GM12865 (cell line): ENCODE measurements at regions not wholly inside any gene's neighbourhood (a gene's known extent, or its start where the extent isn't known, plus 50 kb on each side); places are given as distances from the start of the nearest gene placed in this dataset.

ENCODE experiments used
- DNase-seq: peaks from one replicate; pipeline ENCODE4 v3.0.0; 2010; ENCODE audit warnings: low read depth
- H3K4me3 ChIP-seq: 2 replicates; pipeline ENCODE4 v1.5.1; 2011; ENCODE audit warnings: mild to moderate bottlenecking, low read depth, low read length, control low read depth
- TF ChIP-seq, protein P1 (sequence below): IDR thresholded peaks from 2 replicates; pipeline ENCODE4 v1.5.1; 2011; ENCODE audit warnings: low read length, control low read depth, low read depth, inconsistent platforms; ENCODE audit not compliant: insufficient read depth; ENCODE audit errors: missing control alignments

DNA sequence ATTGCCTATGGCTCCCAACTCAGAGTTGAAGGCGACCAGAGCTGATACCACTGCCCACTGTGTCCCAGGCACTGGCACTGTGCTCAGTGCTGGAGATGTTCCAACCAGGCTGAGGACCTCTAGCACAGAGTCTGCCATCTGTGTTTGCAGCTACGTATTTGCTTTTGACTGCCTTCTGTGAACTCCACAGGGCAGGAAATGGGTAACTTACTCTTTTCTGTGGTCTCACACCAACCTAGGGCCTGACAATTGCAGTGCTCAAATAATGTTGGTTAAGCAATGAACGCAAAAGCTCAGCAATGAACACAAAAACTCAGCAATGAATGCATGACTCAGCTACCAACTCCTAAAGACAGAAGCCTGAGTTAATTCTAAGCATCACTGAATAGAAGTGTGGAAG lies 202.8 kb downstream of the NUAK1 start:
- no peak overlapping the region for H3K4me3 ChIP-seq
- no peak for DNase-seq
- TF ChIP-seq, protein P1, sequence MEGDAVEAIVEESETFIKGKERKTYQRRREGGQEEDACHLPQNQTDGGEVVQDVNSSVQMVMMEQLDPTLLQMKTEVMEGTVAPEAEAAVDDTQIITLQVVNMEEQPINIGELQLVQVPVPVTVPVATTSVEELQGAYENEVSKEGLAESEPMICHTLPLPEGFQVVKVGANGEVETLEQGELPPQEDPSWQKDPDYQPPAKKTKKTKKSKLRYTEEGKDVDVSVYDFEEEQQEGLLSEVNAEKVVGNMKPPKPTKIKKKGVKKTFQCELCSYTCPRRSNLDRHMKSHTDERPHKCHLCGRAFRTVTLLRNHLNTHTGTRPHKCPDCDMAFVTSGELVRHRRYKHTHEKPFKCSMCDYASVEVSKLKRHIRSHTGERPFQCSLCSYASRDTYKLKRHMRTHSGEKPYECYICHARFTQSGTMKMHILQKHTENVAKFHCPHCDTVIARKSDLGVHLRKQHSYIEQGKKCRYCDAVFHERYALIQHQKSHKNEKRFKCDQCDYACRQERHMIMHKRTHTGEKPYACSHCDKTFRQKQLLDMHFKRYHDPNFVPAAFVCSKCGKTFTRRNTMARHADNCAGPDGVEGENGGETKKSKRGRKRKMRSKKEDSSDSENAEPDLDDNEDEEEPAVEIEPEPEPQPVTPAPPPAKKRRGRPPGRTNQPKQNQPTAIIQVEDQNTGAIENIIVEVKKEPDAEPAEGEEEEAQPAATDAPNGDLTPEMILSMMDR: no peak

DNA sequence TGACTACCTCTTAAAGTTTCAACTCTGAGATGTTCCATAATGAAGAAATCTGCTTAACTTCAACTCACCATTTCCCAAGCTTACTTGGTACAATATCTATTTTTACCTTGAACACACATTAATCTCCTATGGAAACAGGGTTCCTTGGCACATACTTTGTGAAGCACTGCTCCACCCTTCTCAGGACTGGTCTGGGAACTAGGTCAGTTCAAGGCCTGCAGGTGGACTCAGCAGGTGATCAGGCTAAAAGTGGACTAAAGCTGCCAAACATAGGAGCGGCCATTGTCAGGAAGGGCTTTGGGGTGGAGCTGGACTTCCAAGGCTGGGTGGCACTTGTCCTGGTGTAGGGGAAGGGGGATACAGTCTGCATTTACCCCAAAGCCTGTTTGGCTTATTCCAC lies 202.3 kb downstream of the NUAK1 start:
- H3K4me3 ChIP-seq: no peak overlapping the region
- no peak for DNase-seq
- TF ChIP-seq, protein P1: no peak

DNA sequence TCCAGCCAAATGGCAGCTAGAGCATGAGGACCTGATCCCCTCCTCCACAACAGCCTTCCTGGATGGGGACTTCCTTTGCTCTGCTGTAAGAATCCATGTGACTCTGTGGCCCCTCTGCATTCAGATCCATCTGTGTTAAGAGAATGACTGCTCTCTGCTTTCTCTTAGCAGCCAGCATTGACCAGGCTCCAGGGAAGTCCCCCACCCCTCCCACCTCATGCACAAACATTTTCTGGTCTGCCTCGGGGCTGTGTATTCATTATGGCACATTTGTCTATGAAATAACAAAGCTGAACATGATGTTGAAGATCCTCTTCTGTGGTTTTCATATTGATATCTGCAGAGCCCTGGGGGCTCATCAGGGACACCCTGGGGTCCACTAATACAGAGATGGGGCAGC lies 201.7 kb downstream of the NUAK1 start:
- DNase-seq: no peak
- TF ChIP-seq, protein P1: no peak
- H3K4me3 ChIP-seq: no peak overlapping the region

DNA sequence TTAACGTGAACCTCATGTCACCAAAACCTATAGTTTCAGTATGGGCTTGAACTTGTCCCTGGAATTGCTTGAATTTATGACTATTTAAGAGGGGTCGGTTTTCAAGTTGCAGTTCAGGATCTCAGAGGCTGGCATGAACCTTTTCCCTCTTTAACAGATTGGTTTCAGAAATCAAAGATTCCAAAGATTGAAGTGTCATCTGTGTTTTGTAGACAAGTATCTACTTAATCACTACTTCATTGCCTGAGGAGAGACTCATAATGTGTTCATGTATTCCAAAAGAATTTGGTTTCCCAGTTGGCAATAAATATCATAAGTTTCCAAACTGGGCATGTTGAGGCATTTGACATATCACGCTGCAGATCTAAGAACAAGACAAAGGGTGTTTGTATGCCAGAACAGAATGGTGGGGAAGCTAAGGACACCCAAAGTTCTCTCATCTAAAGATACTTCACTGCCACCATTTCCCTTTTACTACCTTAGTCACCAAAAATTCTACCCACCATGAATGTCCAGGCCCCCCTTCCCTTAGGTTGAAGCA lies 199.5 kb downstream of the NUAK1 start:
- no peak for DNase-seq
- TF ChIP-seq, protein P1: no peak
- no peak overlapping the region for H3K4me3 ChIP-seq

DNA sequence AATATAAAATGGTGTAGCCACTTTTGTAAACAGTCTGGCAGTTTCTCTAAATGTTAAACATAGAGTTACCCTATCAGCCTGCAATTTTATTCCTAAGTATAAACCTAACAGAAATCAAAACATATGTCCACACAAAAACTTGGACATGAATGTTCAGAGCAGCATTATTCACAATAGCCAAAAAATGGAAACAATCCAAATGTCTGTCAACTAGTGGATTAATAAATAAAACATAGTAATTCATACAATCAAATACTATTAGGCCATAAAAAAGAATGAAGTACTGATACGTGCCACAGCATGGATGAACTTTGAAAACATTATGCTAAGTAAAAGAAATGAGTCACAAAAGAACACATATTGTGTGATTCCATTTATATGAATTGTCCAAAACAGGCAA lies 196.5 kb downstream of the NUAK1 start:
- TF ChIP-seq, protein P1: no peak
- DNase-seq: no peak
- no peak overlapping the region for H3K4me3 ChIP-seq

DNA sequence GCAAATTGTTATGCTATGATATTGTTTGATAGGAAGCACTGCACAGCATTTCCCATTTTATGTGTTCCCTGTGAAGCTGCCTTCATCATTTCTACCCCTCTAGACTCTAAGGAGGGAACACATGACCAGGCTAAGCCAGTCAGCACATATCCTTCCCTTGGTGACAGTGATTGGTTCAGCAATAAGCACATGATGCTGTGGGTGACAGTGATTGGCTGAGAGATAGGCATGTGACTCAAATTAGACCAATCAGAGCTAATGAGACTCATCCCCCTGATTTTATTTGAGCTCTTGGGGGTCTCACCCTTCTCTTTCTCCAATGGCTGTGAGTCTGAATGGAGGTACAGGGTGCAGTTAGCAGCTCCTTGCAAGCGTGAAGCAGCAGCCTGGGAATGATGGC lies 195.2 kb downstream of the NUAK1 start:
- H3K4me3 ChIP-seq: no peak overlapping the region
- TF ChIP-seq, protein P1: no peak

DNA sequence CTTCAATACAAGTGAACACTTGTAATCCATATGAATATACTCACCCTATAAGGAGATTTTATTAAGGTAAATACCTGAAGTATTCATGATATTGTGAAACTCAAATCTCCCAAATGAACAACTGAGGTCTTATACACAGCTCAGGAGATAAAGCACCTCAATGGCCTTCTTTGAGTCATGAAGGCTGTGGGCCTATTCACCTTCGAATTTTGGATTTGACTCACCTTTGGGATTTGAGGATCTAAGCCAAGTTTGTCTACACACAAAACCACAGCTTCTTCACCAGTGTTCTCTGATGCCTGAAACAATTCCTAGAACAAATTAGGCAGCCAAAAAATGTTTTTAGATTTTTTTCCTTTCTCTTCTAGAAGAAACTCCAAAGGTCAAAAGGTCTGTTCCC lies 194.1 kb downstream of the NUAK1 start:
- H3K4me3 ChIP-seq: no peak overlapping the region
- TF ChIP-seq, protein P1: no peak
- DNase-seq: no peak

More for the DNA sequence above, 195.2 kb downstream of the NUAK1 start:
- DNase-seq: no peak
